ENCODE measurements at regions not wholly inside any gene's neighbourhood (a gene's known extent, or its start where the extent isn't known, plus 50 kb on each side); places are given as distances from the start of the nearest gene placed in this dataset.
"Not testable (repeated sequence)": the region's sequence is repeated elsewhere in the genome, so short reads cannot be mapped to it uniquely, and the experiment has no call there.

GRCh38 chr16:29327631-29328408 lies 78.7 kb downstream of the NPIPB11 start:
- DNase-seq, result not testable (repeated sequence)

- not testable (repeated sequence) for DNase-seq
Measured at GRCh38 chr16:29326164-29327125, 80.1 kb downstream of the NPIPB11 start.

- not testable (repeated sequence) for DNase-seq
Measured at GRCh38 chr16:29323725-29324124, 82.8 kb downstream of the NPIPB11 start.

- DNase-seq, result no peak
Measured at GRCh38 chr16:29321585-29321984, 84.9 kb downstream of the NPIPB11 start.

GRCh38 chr16:29321000-29321393 lies 85.5 kb downstream of the NPIPB11 start:
- DNase-seq, result no peak

GRCh38 chr16:29320274-29320999 lies 86.1 kb downstream of the NPIPB11 start:
- no peak for DNase-seq

GRCh38 chr16:29319726-29320125 lies 86.8 kb downstream of the NPIPB11 start:
- DNase-seq, result no peak

- DNase-seq, result peak; percentile 26
Measured at GRCh38 chr16:29318561-29318968, 87.9 kb downstream of the NPIPB11 start.

- no peak for DNase-seq
Measured at GRCh38 chr16:29318037-29318436, 88.5 kb downstream of the NPIPB11 start.

- DNase-seq, result no peak
Measured at GRCh38 chr16:29317269-29317668, 89.2 kb downstream of the NPIPB11 start.

GRCh38 chr16:29316761-29317183 lies 89.7 kb downstream of the NPIPB11 start:
- DNase-seq, result no peak

- no peak for DNase-seq
Measured at GRCh38 chr16:29315916-29316517, 90.5 kb downstream of the NPIPB11 start.

GRCh38 chr16:29315046-29315445 lies 91.5 kb downstream of the NPIPB11 start:
- no peak for DNase-seq

GRCh38 chr16:29314292-29314934 lies 92.1 kb downstream of the NPIPB11 start:
- DNase-seq, result no peak

GRCh38 chr16:29313559-29314048 lies 92.9 kb downstream of the NPIPB11 start:
- DNase-seq, result no peak

- no peak for DNase-seq
Measured at GRCh38 chr16:29312835-29313558, 93.5 kb downstream of the NPIPB11 start.

GRCh38 chr16:29312345-29312675 lies 94.2 kb downstream of the NPIPB11 start:
- DNase-seq, result not testable (repeated sequence)

- no peak for DNase-seq
Measured at GRCh38 chr16:29311461-29312344, 94.8 kb downstream of the NPIPB11 start.

- no peak for DNase-seq
Measured at GRCh38 chr16:29310852-29311314, 95.6 kb downstream of the NPIPB11 start.

GRCh38 chr16:29310243-29310642 lies 96.3 kb downstream of the NPIPB11 start:
- not testable (repeated sequence) for DNase-seq
